Activated naive CD4-positive, alpha-beta T cell treated with anti-CD3 and anti-CD28 coated beads, Interleukin-2, amount 50 U/mL, for 24 hours (primary cell): ENCODE measurements at regions not wholly inside any gene's neighbourhood (a gene's known extent, or its start where the extent isn't known, plus 50 kb on each side); places are given as distances from the start of the nearest gene placed in this dataset.
"Not testable (repeated sequence)": the region's sequence is repeated elsewhere in the genome, so short reads cannot be mapped to it uniquely, and the experiment has no call there.

Experiments
- H3K27ac Mint-ChIP-seq: one replicate; pipeline ENCODE4 v1.8.0; 2021; ENCODE audit warnings: mild to moderate bottlenecking, mixed read lengths
- H3K27me3 Mint-ChIP-seq: one replicate; pipeline ENCODE4 v1.8.0; 2021; ENCODE audit warnings: mixed read lengths
- H3K36me3 Mint-ChIP-seq: one replicate; pipeline ENCODE4 v1.8.0; 2021; ENCODE audit warnings: mixed read lengths
- H3K4me1 Mint-ChIP-seq: one replicate; pipeline ENCODE4 v1.8.0; 2021; ENCODE audit warnings: mixed read lengths
- H3K4me3 Mint-ChIP-seq: one replicate; pipeline ENCODE4 v1.8.0; 2021; ENCODE audit warnings: mild to moderate bottlenecking, mixed read lengths
- H3K9me3 Mint-ChIP-seq: one replicate; pipeline ENCODE4 v1.8.0; 2021; ENCODE audit warnings: mixed read lengths

- H3K36me3 Mint-ChIP-seq: no peaks in the 10 kb centered on the region
- H3K27ac Mint-ChIP-seq: no peak overlapping the region
- no peak overlapping the region for H3K4me3 Mint-ChIP-seq
Measured at GRCh38 chr6:133773776-133774175, 115.1 kb upstream of the TCF21 start.

GRCh38 chr6:133774356-133774755 is 114.6 kb upstream of the TCF21 start:
- H3K9me3 Mint-ChIP-seq: no peaks in the 10 kb centered on the region
- no peaks in the 10 kb centered on the region for H3K4me1 Mint-ChIP-seq
- H3K36me3 Mint-ChIP-seq: no peaks in the 10 kb centered on the region
- no peak overlapping the region for H3K27ac Mint-ChIP-seq
- no peak overlapping the region for H3K4me3 Mint-ChIP-seq
- H3K27me3 Mint-ChIP-seq: peaks cover 9% of the 10 kb centered on the region

More at GRCh38 chr6:133773776-133774175, 115.1 kb upstream of the TCF21 start:
- Mint-ChIP-seq H3K4me1 (no peaks in the 10 kb centered on the region), H3K27me3 (peaks cover 9% of the 10 kb centered on the region), H3K9me3 (no peaks in the 10 kb centered on the region)

- H3K27ac Mint-ChIP-seq: no peak overlapping the region
Measured at GRCh38 chr6:133778414-133779130, 110.3 kb upstream of the TCF21 start.

GRCh38 chr6:133779916-133780695 is 108.8 kb upstream of the TCF21 start:
- Mint-ChIP-seq H3K9me3 (no peaks in the 10 kb centered on the region), H3K27ac (no peak overlapping the region), H3K27me3 (peaks cover 4% of the 10 kb centered on the region), H3K36me3 (no peaks in the 10 kb centered on the region), H3K4me1 (no peaks in the 10 kb centered on the region), H3K4me3 (no peak overlapping the region)

More at GRCh38 chr6:133778414-133779130, 110.3 kb upstream of the TCF21 start:
- Mint-ChIP-seq H3K27me3 (peaks cover 1% of the 10 kb centered on the region), H3K9me3 (no peaks in the 10 kb centered on the region), H3K36me3 (no peaks in the 10 kb centered on the region), H3K4me3 (no peak overlapping the region), H3K4me1 (no peaks in the 10 kb centered on the region)

- peaks cover 7% of the 10 kb centered on the region for H3K27me3 Mint-ChIP-seq
Measured at GRCh38 chr6:133786016-133786415, 102.9 kb upstream of the TCF21 start.

GRCh38 chr6:133787122-133787521 is 101.8 kb upstream of the TCF21 start:
- no peak overlapping the region for H3K4me3 Mint-ChIP-seq
- H3K36me3 Mint-ChIP-seq: no peaks in the 10 kb centered on the region
- H3K27ac Mint-ChIP-seq: no peak overlapping the region
- no peaks in the 10 kb centered on the region for H3K4me1 Mint-ChIP-seq
- no peaks in the 10 kb centered on the region for H3K9me3 Mint-ChIP-seq
- H3K27me3 Mint-ChIP-seq: peaks cover 7% of the 10 kb centered on the region

More at GRCh38 chr6:133786016-133786415, 102.9 kb upstream of the TCF21 start:
- Mint-ChIP-seq H3K4me3 (no peak overlapping the region), H3K4me1 (no peaks in the 10 kb centered on the region), H3K27ac (no peak overlapping the region), H3K36me3 (no peaks in the 10 kb centered on the region), H3K9me3 (no peaks in the 10 kb centered on the region)

GRCh38 chr6:133787859-133788505 is 100.9 kb upstream of the TCF21 start:
- Mint-ChIP-seq H3K36me3 (no peaks in the 10 kb centered on the region), H3K4me3 (no peak overlapping the region), H3K27ac (no peak overlapping the region), H3K27me3 (peaks cover 7% of the 10 kb centered on the region), H3K4me1 (no peaks in the 10 kb centered on the region), H3K9me3 (no peaks in the 10 kb centered on the region)

- H3K36me3 Mint-ChIP-seq: no peaks in the 10 kb centered on the region
- no peaks in the 10 kb centered on the region for H3K9me3 Mint-ChIP-seq
- H3K27ac Mint-ChIP-seq: no peak overlapping the region
- H3K4me1 Mint-ChIP-seq: no peaks in the 10 kb centered on the region
- H3K27me3 Mint-ChIP-seq: peaks cover 7% of the 10 kb centered on the region
- no peak overlapping the region for H3K4me3 Mint-ChIP-seq
Measured at GRCh38 chr6:133788556-133788955, 100.4 kb upstream of the TCF21 start.

GRCh38 chr6:133789449-133789848 is 99.5 kb upstream of the TCF21 start:
- not testable (repeated sequence) for H3K9me3 Mint-ChIP-seq, H3K4me1 Mint-ChIP-seq, H3K27ac Mint-ChIP-seq, H3K27me3 Mint-ChIP-seq, H3K36me3 Mint-ChIP-seq, H3K4me3 Mint-ChIP-seq

- not testable (repeated sequence) for H3K27me3 Mint-ChIP-seq, H3K4me3 Mint-ChIP-seq, H3K36me3 Mint-ChIP-seq, H3K4me1 Mint-ChIP-seq, H3K27ac Mint-ChIP-seq, H3K9me3 Mint-ChIP-seq
Measured at GRCh38 chr6:133790756-133791155, 98.2 kb upstream of the TCF21 start.

- not testable (repeated sequence) for H3K27me3 Mint-ChIP-seq, H3K9me3 Mint-ChIP-seq, H3K27ac Mint-ChIP-seq, H3K36me3 Mint-ChIP-seq, H3K4me3 Mint-ChIP-seq, H3K4me1 Mint-ChIP-seq
Measured at GRCh38 chr6:133795051-133795450, 93.9 kb upstream of the TCF21 start.

- Mint-ChIP-seq H3K27ac (no peak overlapping the region), H3K9me3 (no peaks in the 10 kb centered on the region), H3K4me3 (no peak overlapping the region), H3K36me3 (no peaks in the 10 kb centered on the region), H3K27me3 (peaks cover 6% of the 10 kb centered on the region), H3K4me1 (no peaks in the 10 kb centered on the region)
Measured at GRCh38 chr6:133796235-133796634, 92.7 kb upstream of the TCF21 start.

GRCh38 chr6:133799043-133799442 is 89.9 kb upstream of the TCF21 start:
- H3K27ac Mint-ChIP-seq: no peak overlapping the region
- no peaks in the 10 kb centered on the region for H3K4me1 Mint-ChIP-seq
- peaks cover 13% of the 10 kb centered on the region for H3K27me3 Mint-ChIP-seq
- H3K9me3 Mint-ChIP-seq: no peaks in the 10 kb centered on the region
- H3K4me3 Mint-ChIP-seq: no peak overlapping the region
- no peaks in the 10 kb centered on the region for H3K36me3 Mint-ChIP-seq

GRCh38 chr6:133802861-133803260 is 86.1 kb upstream of the TCF21 start:
- no peak overlapping the region for H3K27ac Mint-ChIP-seq
- H3K36me3 Mint-ChIP-seq: no peaks in the 10 kb centered on the region
- H3K4me3 Mint-ChIP-seq: no peak overlapping the region
- peaks cover 12% of the 10 kb centered on the region for H3K27me3 Mint-ChIP-seq
- no peaks in the 10 kb centered on the region for H3K9me3 Mint-ChIP-seq
- H3K4me1 Mint-ChIP-seq: no peaks in the 10 kb centered on the region

- H3K27ac Mint-ChIP-seq: no peak overlapping the region
- H3K4me1 Mint-ChIP-seq: no peaks in the 10 kb centered on the region
- H3K9me3 Mint-ChIP-seq: no peaks in the 10 kb centered on the region
- H3K27me3 Mint-ChIP-seq: peaks cover 14% of the 10 kb centered on the region
- H3K4me3 Mint-ChIP-seq: no peak overlapping the region
- H3K36me3 Mint-ChIP-seq: no peaks in the 10 kb centered on the region
Measured at GRCh38 chr6:133804265-133804664, 84.6 kb upstream of the TCF21 start.

GRCh38 chr6:133805876-133806275 is 83.0 kb upstream of the TCF21 start:
- H3K4me3 Mint-ChIP-seq: no peak overlapping the region
- no peaks in the 10 kb centered on the region for H3K36me3 Mint-ChIP-seq
- no peaks in the 10 kb centered on the region for H3K4me1 Mint-ChIP-seq
- H3K9me3 Mint-ChIP-seq: no peaks in the 10 kb centered on the region
- H3K27ac Mint-ChIP-seq: no peak overlapping the region
- H3K27me3 Mint-ChIP-seq: peaks cover 16% of the 10 kb centered on the region
